GM21381 (cell line): ENCODE measurements at regions not wholly inside any gene's neighbourhood (a gene's known extent, or its start where the extent isn't known, plus 50 kb on each side); places are given as distances from the start of the nearest gene placed in this dataset.

Experiments used
- ATAC-seq: cut with Tn5 transposase; IDR thresholded peaks from one replicate; pipeline ENCODE4 v1.9.1; 2021; ENCODE audit warnings: mild to moderate bottlenecking, moderate library complexity; ENCODE audit not compliant: unreplicated experiment

DNA sequence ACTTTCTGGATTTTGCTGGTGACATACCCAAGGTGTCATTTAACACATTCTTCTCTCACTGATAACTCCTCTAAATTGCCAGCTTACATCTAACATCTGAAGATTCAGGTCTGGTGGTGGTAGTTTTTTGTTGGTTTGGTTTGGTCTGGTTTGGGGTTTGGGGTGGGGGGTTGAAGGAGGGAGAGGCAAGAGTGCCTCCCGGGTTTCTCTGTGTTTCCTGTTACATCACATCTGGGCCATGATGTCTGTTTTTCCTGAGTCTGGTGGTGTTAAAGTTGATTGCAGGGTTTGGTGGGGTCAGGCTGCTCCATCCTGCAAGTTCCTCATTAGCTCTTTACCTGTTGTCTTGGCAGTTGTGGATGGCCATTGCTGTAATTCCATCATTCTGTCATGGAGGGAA lies 155.8 kb upstream of the UBL3 start:
- ATAC-seq, result no peak

GRCh38 chr13:30004204-30004603 lies 153.8 kb upstream of the UBL3 start:
- ATAC-seq, result no peak

DNA sequence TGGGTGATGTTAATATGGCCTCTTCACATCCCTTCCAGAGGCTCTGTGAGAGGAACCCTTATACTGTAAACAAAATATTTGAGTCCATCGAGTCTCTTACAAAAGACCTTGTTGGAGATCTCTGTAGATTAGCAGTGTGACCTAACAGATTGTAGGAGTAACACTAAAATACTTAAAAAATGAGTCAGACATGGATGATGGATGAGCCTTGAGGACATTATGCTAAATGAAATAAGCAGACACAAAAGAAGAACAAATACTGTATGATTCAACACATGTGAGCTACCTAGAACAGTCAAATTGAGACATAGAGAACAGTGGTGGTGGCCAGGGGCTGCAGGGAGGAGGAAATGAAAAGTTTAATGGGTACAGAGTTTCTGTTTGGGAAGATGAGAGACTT lies 152.2 kb upstream of the UBL3 start:
- ATAC-seq, result no peak

GRCh38 chr13:30000370-30000765 lies 150.0 kb upstream of the UBL3 start:
- no peak for ATAC-seq

DNA sequence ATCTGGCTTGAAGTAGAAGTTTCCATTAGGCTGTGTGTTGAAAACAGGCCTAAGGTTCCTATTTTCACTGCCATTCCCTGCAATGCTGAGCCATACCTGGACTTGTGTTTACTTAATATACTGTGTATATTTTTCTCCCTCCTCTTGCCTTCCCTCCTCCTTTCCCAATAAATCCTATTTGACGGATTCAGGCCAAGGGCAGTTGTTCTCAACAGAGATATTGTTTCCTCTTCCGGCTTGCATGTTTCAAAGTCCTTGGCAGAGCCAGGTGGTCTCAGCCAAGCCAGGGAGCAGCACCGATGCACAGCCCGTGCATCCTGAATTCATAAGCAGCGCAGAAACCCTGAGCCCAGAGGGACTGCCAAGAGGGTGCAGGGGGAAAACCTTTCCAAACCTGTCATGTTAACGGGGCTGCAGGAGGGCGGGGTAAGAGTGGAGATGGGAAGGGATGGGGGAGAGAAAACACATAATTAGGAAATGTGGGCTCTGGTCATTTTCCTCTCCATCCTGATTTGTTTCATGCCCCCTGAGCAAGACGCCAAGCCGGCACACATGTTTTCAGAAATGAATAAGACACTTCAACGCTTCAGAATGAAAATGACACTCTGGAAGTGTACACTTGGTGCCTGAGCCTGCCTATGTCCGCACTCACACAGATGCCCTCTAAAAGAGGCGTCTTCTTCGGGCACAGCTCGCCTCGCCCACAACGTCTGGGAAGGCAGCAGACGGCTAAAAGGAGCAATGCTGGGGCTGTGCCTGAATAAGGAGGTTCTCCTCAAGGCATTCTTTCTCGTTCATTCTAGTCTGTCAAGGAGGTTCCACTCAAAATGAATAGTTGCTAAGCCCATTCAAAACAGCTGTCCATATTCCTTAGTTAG lies 149.3 kb upstream of the UBL3 start:
- no peak for ATAC-seq

DNA sequence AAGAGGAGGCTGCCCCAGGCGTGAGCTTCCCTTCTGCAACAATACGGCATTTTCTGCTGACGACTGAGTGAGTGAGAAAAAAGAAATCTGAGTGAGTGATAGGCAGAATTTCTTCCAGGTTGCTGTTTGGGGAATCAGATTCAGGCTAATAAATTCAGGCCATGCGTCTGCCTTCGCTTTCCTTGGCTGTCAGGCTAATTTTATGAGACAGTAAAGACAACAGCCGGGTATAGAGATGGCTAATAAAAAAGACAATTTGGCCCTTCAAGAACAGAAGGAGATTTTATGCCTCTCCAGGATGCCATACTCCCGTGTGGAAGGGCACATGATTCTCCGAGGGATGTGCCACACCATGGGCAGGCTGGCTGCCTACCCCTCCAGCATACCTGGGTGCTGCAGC lies 145.9 kb upstream of the UBL3 start:
- no peak for ATAC-seq

DNA sequence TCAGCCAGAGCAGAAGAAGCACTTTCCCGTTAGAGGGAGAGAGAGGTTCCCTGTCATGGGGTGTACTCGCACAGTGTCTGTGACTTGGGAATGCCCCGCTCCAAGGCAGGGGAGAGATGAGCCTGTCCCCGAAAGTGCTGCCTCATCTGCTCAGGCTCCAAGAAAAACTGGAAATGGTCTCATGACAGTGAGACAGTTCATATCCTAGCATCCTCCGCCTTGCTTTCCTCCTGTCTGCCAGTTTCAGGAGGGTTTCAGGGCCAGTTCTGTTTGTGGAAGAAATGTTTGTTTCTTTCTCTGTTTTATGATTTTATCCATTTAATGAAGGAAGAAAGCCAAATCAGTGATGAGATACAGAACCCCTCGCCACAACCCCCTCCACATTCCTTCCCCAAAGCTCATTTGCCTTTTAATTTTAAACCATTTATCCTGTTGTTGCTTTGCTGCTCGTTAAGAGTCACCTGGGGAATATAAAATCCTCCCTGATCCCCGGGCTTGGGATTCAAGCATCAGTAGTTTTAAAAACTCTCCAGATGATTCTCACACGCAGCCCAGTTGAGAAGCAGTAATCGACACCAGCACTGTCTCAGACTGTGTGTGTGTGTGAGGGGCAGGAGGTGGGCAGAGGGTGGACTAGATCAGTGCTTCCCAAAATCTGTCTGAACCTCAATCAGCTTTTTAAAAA lies 144.6 kb upstream of the UBL3 start:
- ATAC-seq, result no peak

DNA sequence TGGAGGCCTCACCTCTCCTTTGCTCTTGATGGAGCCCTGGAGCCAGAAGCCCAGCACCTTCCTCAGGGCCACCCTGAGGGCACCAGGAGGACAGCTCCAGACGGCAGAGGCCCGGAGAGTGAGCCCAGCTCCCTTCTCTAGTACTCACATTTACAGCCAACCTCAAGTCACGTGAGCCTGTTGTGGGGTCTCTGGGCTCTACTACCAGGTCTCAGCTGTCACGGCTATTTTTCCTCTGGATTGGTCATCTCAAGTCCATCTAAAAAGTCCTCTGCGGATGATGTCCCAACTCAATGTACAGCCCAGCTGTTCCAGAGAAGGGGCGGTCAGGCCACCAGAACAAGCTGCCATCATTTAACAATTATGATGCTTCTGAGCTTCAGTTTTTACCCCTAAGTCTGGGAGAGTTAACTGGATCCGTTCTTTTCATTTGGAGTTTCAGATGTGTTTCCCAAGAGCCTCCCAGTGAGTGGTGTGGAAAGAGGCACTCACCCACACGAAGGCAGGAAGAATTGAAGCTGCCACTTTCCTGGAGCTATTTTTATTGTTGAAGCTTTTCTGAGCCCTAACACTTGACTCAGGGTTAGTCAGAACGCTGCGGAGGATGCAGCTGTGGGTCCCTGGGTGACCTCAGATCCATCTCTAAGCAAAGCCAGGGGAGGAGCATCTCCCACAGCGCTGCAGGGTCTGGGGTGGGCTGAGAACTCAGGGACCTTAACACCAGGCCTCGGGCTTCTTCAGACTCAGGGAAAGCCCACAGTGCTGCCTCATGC lies 143.5 kb upstream of the UBL3 start:
- ATAC-seq, result no peak

DNA sequence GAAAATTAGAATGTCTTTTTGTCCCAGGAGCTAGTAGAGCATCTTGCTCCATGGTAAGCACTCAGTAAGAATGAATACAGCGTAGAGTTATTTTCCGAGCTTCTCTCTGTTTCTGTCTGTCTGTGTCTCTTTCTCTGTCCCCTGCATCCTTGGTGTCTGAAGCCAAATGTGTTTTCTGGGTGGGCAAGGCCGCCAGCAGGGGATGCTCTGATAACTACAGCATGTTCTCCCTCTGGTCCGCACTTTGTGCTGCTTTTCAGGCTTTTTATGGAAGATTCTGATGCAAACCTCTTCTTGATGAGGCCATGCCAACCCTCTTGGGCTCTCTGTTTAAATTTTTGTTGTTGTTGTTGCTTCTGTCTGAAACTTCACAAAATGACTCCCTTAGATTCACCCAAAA lies 142.8 kb upstream of the UBL3 start:
- ATAC-seq, result no peak

- no peak for ATAC-seq
Observed at GRCh38 chr13:29991343-29991742, 140.9 kb upstream of the UBL3 start.

DNA sequence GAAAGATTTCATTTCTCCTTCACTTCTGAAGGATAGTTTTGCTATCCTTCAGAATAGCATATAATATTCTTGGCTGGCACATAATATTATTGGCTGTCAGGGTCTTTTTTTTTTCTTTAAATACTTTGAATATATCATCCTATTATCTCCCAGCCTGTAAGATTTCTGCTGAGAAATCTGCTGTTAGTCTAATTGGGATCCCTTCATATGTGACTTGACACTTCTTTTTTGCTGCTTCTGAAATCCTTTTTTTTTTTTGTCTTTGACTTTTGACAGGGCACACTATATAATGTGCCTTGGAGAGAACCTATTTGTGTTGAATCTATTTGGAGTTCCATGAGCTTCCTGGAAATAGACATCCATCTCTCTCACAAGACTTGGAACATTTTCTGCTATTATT lies 136.9 kb upstream of the UBL3 start:
- ATAC-seq, result no peak

DNA sequence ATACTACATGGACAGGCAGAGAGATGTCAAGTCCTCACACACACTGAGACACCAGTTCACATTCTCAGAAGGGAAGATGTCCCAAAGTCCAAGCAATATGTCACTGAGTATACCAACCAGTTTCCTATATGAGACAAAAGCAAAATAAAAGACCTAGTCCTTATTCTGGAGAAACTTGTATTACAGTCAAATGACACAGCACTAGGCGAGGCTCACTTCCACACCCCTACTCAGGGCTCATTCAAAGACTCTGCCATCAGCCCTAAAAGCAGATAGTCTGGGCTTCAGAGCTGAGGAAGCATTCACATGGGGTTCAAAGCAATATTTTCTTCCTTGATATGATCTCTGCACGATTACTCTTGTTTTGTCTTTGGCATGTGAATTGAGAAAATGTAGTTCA lies 129.9 kb upstream of the UBL3 start:
- no peak for ATAC-seq

DNA sequence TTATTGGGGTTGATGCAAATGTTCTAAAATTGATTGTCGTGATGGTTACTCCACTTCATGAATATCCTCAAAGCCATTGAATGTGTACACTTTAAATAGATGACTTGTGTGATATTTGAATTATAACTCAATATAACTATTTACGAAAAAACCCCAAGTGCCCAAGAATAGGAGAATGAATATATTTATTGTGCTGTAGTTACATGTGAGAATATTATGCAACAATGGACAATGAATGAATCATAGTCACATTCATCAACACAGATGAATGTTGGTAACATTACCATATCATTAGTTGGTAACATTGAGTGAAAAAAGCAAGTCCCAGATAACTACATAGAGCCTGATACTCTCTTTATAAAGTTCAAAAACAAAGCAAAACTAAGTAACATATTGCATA lies 127.8 kb upstream of the UBL3 start:
- no peak for ATAC-seq

GRCh38 chr13:29977476-29978120 lies 127.2 kb upstream of the UBL3 start:
- ATAC-seq, result no peak

DNA sequence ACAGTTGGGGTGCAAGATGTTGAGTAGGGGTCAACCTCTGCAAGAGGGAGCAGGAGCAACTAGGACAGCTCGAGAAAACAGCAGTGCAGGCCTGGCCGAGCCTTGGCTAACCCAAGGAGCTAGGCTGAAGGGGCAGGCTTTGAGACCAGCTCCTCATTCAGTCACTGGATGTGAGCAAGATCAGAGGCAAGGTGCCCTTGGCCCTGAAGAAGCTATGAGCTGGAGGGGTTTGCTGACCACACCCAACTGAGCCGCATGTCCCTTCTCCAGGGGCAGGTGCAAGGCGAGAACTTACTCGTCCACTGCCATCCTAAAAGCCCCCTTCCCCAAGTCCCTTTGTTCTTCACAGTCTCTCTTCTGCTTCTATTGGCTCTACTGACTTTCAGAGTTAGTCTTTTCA lies 126.1 kb upstream of the UBL3 start:
- ATAC-seq, result no peak

DNA sequence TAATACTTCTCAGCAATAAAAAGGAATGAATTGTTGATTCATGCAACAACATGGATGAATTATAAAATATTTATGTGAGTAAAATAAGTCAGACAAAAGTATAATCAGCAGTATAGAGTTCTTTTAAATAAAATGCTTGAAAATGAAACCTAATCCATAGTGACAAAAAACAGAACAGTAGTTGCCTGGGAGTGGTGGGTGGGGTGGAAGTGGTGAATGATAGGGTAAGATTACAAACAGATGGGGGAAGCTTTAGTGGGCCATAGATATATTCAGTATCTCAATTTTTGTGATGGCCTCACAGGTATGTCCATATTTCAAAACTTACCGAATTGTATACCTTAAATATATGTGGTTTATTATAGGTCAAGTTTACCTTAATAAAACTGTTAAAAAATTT lies 124.9 kb upstream of the UBL3 start:
- ATAC-seq, result no peak

DNA sequence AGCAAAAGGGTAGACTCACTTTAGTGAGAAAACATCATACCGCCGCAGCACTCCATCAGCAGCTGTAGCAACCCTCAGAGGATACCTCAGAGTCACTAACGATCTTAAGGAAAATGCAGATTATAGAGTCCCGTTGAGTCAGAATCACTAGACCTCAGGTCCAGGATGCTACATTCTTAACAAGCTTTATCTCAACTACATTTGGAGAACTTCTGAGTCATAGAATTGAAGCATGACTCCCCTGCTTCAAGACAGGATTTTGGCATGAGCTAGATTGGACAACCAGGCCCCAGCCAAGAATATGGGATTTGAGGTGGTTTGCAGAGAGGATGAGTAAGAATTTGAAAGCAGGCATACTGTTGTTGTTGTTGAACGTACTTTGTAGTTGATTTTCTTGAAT lies 118.9 kb upstream of the UBL3 start:
- ATAC-seq, result no peak

DNA sequence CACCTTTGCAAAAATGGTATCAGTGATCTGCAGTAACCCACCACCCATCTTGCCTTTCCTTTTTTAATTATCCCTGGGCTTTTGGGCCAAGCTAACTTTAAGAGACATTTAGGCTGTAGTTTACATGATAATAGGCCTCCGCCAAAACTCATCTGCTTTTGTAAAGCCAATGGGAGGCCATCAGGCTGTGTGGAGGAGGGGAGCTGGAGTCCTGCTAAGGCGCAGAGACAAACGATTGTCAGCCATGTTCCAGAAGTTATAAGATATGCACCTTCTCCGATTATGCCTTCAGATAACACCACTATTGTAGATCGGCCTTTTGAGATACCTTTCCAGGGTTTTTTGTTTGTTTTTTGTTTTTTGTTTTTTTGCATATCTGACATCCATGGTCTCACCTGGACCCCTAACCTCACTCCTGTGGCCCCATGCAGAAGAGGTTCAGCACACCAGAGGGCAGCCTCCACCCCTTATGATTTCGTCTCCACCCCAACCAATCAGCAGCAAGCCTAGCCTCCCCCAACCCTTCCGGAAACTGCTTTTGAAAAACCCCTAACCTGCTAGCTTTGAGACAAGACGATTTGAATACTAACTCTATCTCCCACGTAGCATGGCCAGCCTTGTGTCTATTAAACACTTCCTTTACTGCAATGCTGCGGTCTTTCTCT lies 113.9 kb upstream of the UBL3 start:
- ATAC-seq, result no peak

GRCh38 chr13:29963089-29963488 lies 112.7 kb upstream of the UBL3 start:
- no peak for ATAC-seq

DNA sequence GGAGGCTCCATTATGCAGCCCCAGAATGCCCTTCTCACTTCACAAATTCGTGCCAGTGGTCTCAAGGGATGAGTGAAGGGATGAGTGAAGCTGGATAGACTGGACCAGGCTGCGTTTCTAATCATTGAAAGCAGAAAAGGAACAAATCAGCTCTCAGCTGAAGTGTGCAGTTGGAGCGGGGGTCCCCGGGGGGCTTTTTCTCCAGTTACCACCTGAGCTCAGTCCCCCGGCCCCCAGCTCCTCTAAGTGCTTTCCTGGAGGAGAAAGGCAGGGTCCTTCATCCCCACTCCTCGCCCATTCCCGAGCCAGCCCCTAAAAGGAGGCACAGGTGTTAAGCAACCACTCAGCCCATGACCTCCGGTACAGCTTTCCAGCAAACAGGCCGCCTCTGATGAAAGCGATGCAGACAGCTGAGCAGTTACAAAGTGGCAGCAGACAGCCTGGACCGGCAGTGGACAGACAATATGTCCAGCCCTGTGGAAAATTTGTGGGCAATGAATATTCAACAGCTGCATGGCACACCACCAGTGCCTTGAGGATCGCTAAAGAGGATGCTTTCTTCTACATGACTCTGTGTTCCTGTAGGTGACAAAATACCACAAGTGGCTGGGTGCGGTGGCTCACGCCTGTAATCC lies 110.7 kb upstream of the UBL3 start:
- ATAC-seq, result no peak
